ENCODE measurements at regions not wholly inside any gene's neighbourhood (a gene's known extent, or its start where the extent isn't known, plus 50 kb on each side); places are given as distances from the start of the nearest gene placed in this dataset.

- H3K79me2 ChIP-seq = no peaks in the 10 kb centered on the region
- no peak overlapping the region for H3K4me3 ChIP-seq (ENCODE audit: low read depth, low read length)
- TF ChIP-seq CTCF (IDR thresholded peaks at IDR 0.05) = no peak
- H3K9ac ChIP-seq = no peak overlapping the region
- H2AFZ ChIP-seq = no peak overlapping the region
- no peak overlapping the region for H3K27ac ChIP-seq
- no peaks in the 10 kb centered on the region for H3K4me1 ChIP-seq
- H3K27me3 ChIP-seq (ENCODE audit: control insufficient read depth, insufficient read depth, low read length) = no peaks in the 10 kb centered on the region
- H3K36me3 ChIP-seq (ENCODE audit: control insufficient read depth, insufficient read depth, low read length) = no peaks in the 10 kb centered on the region
- H3K9me3 ChIP-seq (ENCODE audit: control insufficient read depth, low read length) = no peaks in the 10 kb centered on the region
- no peak overlapping the region for H3K4me2 ChIP-seq (ENCODE audit: low read length)
Observed at GRCh38 chr12:38157274-38157932, 159.2 kb upstream of the ALG10B start.

GRCh38 chr12:38157933-38158401 is 158.6 kb upstream of the ALG10B start:
- no peak overlapping the region for H3K4me2 ChIP-seq (ENCODE audit: low read length)
- H3K9me3 ChIP-seq (ENCODE audit: control insufficient read depth, low read length) = no peaks in the 10 kb centered on the region
- H3K4me1 ChIP-seq = no peaks in the 10 kb centered on the region
- no peak overlapping the region for H3K27ac ChIP-seq
- H3K4me3 ChIP-seq (ENCODE audit: low read depth, low read length) = no peak overlapping the region
- H2AFZ ChIP-seq = no peak overlapping the region
- H3K9ac ChIP-seq = no peak overlapping the region
- no peaks in the 10 kb centered on the region for H3K36me3 ChIP-seq (ENCODE audit: control insufficient read depth, insufficient read depth, low read length)
- H3K27me3 ChIP-seq (ENCODE audit: control insufficient read depth, insufficient read depth, low read length) = no peaks in the 10 kb centered on the region
- no peak for TF ChIP-seq CTCF (IDR thresholded peaks at IDR 0.05)
- H3K79me2 ChIP-seq = no peaks in the 10 kb centered on the region

- no peaks in the 10 kb centered on the region for H3K27me3 ChIP-seq (ENCODE audit: control insufficient read depth, insufficient read depth, low read length)
- TF ChIP-seq CTCF (IDR thresholded peaks at IDR 0.05) = no peak
- H3K9ac ChIP-seq = no peak overlapping the region
- no peaks in the 10 kb centered on the region for H3K36me3 ChIP-seq (ENCODE audit: control insufficient read depth, insufficient read depth, low read length)
- no peak overlapping the region for H3K4me2 ChIP-seq (ENCODE audit: low read length)
- H3K9me3 ChIP-seq (ENCODE audit: control insufficient read depth, low read length) = no peaks in the 10 kb centered on the region
- no peak overlapping the region for H3K4me3 ChIP-seq (ENCODE audit: low read depth, low read length)
- no peak overlapping the region for H2AFZ ChIP-seq
- no peaks in the 10 kb centered on the region for H3K79me2 ChIP-seq
- no peak overlapping the region for H3K27ac ChIP-seq
- no peaks in the 10 kb centered on the region for H3K4me1 ChIP-seq
Observed at GRCh38 chr12:38158428-38159091, 158.0 kb upstream of the ALG10B start.

GRCh38 chr12:38159092-38159551 is 157.5 kb upstream of the ALG10B start:
- H2AFZ ChIP-seq = no peak overlapping the region
- no peaks in the 10 kb centered on the region for H3K9me3 ChIP-seq (ENCODE audit: control insufficient read depth, low read length)
- no peaks in the 10 kb centered on the region for H3K79me2 ChIP-seq
- no peak overlapping the region for H3K27ac ChIP-seq
- H3K9ac ChIP-seq = no peak overlapping the region
- H3K4me2 ChIP-seq (ENCODE audit: low read length) = no peak overlapping the region
- no peaks in the 10 kb centered on the region for H3K4me1 ChIP-seq
- H3K27me3 ChIP-seq (ENCODE audit: control insufficient read depth, insufficient read depth, low read length) = no peaks in the 10 kb centered on the region
- no peak for TF ChIP-seq CTCF (IDR thresholded peaks at IDR 0.05)
- H3K36me3 ChIP-seq (ENCODE audit: control insufficient read depth, insufficient read depth, low read length) = no peaks in the 10 kb centered on the region
- no peak overlapping the region for H3K4me3 ChIP-seq (ENCODE audit: low read depth, low read length)

Data from parathyroid adenoma (tissue), 2 donors.